Prostate gland (tissue), 2 donors: ENCODE measurements at regions not wholly inside any gene's neighbourhood (a gene's known extent, or its start where the extent isn't known, plus 50 kb on each side); places are given as distances from the start of the nearest gene placed in this dataset.
"Not testable (repeated sequence)": the region's sequence is repeated elsewhere in the genome, so short reads cannot be mapped to it uniquely, and the experiment has no call there.

Experiments
- CTCF ChIP-seq, 4 experiments: fragments of 200-600 bp in 2 of 4; fragments of 450-650 bp in 2 of 4; sonication (generic) in 2 of 4; IDR thresholded peaks; 1 replicate in 3 of 4; 2 replicates in 1 of 4; pipeline ENCODE4 v1.5.1; 2016 to 2019; ENCODE audit warnings: antibody characterized with exemption in 4 of 4, mild to moderate bottlenecking in 2 of 4, moderate library complexity in 2 of 4
- POLR2A ChIP-seq: fragments of 450-650 bp; IDR thresholded peaks from one replicate; pipeline ENCODE4 v1.6.1; 2016; ENCODE audit warnings: antibody characterized with exemption, mild to moderate bottlenecking

DNA sequence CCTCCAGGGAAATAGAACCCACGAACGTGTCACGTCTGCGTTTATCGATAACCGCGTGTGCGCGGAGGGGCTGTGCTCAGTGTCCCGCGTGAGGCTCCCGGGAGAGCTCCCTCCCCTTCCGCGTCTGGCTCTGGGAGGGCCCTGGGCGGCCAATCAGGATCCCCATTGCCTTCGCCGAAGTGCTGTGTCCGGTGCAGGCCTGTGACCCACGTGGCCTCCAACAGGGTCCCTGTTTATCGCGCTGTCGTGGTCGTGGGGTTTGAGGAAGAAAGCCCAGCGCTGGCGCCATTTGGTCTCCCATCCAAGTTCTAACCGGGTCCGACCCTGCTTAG is 345.6 kb downstream of the ADGRD1 start:
- not testable (repeated sequence) for TF ChIP-seq POLR2A; CTCF (IDR thresholded peaks at IDR 0.05)
